GM18909 (cell line): ENCODE measurements at regions not wholly inside any gene's neighbourhood (a gene's known extent, or its start where the extent isn't known, plus 50 kb on each side); places are given as distances from the start of the nearest gene placed in this dataset.
"Not testable (repeated sequence)": the region's sequence is repeated elsewhere in the genome, so short reads cannot be mapped to it uniquely, and the experiment has no call there.

Source experiments
- ATAC-seq: cut with Tn5 transposase; IDR thresholded peaks from one replicate; pipeline ENCODE4 v1.9.1; 2021; ENCODE audit warnings: mild to moderate bottlenecking; ENCODE audit not compliant: unreplicated experiment, poor library complexity

- not testable (repeated sequence) for ATAC-seq
These were observed 1135.1 kb upstream of the DIAPH2 start for GRCh38 chrX:95549552-95549951.

- ATAC-seq = no peak
These were observed 1099.3 kb upstream of the DIAPH2 start for GRCh38 chrX:95585321-95585720.

GRCh38 chrX:95612350-95612749 lies 1072.3 kb upstream of the DIAPH2 start:
- ATAC-seq = no peak

- no peak for ATAC-seq
These were observed 1062.4 kb upstream of the DIAPH2 start for GRCh38 chrX:95622200-95622599.

GRCh38 chrX:95626748-95627147 lies 1057.9 kb upstream of the DIAPH2 start:
- no peak for ATAC-seq

GRCh38 chrX:95628796-95629195 lies 1055.8 kb upstream of the DIAPH2 start:
- ATAC-seq = no peak

- no peak for ATAC-seq
These were observed 1054.9 kb upstream of the DIAPH2 start for GRCh38 chrX:95629737-95630136.

GRCh38 chrX:95640226-95640625 lies 1044.4 kb upstream of the DIAPH2 start:
- no peak for ATAC-seq

GRCh38 chrX:95645738-95646137 lies 1038.9 kb upstream of the DIAPH2 start:
- no peak for ATAC-seq

GRCh38 chrX:95662200-95662599 lies 1022.4 kb upstream of the DIAPH2 start:
- ATAC-seq = no peak

GRCh38 chrX:95666056-95666455 lies 1018.6 kb upstream of the DIAPH2 start:
- no peak for ATAC-seq

GRCh38 chrX:95675011-95675410 lies 1009.6 kb upstream of the DIAPH2 start:
- no peak for ATAC-seq

- ATAC-seq = no peak
These were observed 1008.8 kb upstream of the DIAPH2 start for GRCh38 chrX:95675794-95676193.

GRCh38 chrX:95678679-95679078 lies 1006.0 kb upstream of the DIAPH2 start:
- ATAC-seq = no peak

- ATAC-seq = no peak
These were observed 991.3 kb upstream of the DIAPH2 start for GRCh38 chrX:95693365-95693764.

GRCh38 chrX:95703696-95704095 lies 980.9 kb upstream of the DIAPH2 start:
- ATAC-seq = no peak

- ATAC-seq = no peak
These were observed 967.8 kb upstream of the DIAPH2 start for GRCh38 chrX:95716841-95717240.

- no peak for ATAC-seq
These were observed 965.9 kb upstream of the DIAPH2 start for GRCh38 chrX:95718746-95719145.

- no peak for ATAC-seq
These were observed 963.6 kb upstream of the DIAPH2 start for GRCh38 chrX:95721011-95721410.

- no peak for ATAC-seq
These were observed 956.2 kb upstream of the DIAPH2 start for GRCh38 chrX:95728446-95728845.

GRCh38 chrX:95729401-95729800 lies 955.2 kb upstream of the DIAPH2 start:
- ATAC-seq = no peak

- ATAC-seq = no peak
These were observed 951.2 kb upstream of the DIAPH2 start for GRCh38 chrX:95733426-95733825.

GRCh38 chrX:95754411-95754810 lies 930.2 kb upstream of the DIAPH2 start:
- ATAC-seq = no peak
